ENCODE measurements at regions not wholly inside any gene's neighbourhood (a gene's known extent, or its start where the extent isn't known, plus 50 kb on each side); places are given as distances from the start of the nearest gene placed in this dataset.

DNA sequence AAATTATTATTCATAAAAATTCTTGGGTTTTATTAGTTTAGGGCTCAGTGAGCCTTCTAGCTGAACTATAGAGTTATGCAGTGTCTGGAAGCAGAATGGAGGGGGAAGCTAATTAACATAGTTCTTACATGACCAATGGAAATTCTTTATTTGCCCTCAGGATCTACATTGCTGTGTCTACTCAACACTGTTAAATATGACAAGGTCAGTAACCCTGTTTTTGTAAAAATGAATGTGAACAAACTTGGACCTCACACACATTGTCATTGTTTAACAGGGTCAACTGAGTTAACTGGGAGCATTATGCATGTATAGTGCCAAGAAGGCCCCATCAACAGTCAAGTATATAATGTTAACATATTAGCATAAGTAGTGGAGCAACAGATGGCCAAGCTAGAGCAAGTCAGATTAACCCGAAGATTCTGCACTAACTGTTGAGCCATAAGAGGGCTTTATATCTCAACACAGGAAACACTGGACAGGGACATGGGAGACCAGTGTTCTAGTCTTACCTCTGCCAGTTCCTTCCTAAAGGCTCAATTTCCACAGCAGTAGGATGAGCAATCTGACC lies 122.5 kb upstream of the SEM1 start:
- TF ChIP-seq, protein P1, sequence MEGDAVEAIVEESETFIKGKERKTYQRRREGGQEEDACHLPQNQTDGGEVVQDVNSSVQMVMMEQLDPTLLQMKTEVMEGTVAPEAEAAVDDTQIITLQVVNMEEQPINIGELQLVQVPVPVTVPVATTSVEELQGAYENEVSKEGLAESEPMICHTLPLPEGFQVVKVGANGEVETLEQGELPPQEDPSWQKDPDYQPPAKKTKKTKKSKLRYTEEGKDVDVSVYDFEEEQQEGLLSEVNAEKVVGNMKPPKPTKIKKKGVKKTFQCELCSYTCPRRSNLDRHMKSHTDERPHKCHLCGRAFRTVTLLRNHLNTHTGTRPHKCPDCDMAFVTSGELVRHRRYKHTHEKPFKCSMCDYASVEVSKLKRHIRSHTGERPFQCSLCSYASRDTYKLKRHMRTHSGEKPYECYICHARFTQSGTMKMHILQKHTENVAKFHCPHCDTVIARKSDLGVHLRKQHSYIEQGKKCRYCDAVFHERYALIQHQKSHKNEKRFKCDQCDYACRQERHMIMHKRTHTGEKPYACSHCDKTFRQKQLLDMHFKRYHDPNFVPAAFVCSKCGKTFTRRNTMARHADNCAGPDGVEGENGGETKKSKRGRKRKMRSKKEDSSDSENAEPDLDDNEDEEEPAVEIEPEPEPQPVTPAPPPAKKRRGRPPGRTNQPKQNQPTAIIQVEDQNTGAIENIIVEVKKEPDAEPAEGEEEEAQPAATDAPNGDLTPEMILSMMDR (conservative IDR thresholded peaks at IDR 0.05) = no peak
- H4K91ac ChIP-seq (ENCODE audit: insufficient read length, low read depth, low read length) = no peak overlapping the region
- no peak overlapping the region for H3K14ac ChIP-seq (ENCODE audit: insufficient read depth, low read length)
- H3K9ac ChIP-seq (ENCODE audit: extremely low read depth, insufficient read length, low read length) = no peak overlapping the region
- H3K23me2 ChIP-seq (ENCODE audit: insufficient read length, low read depth, low read length, poor library complexity, severe bottlenecking) = no peaks in the 10 kb centered on the region
- WGBS (ENCODE audit: extremely low coverage, insufficient read length, low lambda C conversion rate) = no CpG with 5 or more reads among the region's 1 CpG
- H3T11ph ChIP-seq (ENCODE audit: low read length) = no peak overlapping the region
- H3K18ac ChIP-seq (ENCODE audit: insufficient read length, low read depth, low read length) = no peak overlapping the region
- H3K9me3 ChIP-seq (ENCODE audit: control insufficient read depth, low read depth, low read length) = no peaks in the 10 kb centered on the region
- Mint-ChIP-seq H3K27ac (no peak overlapping the region), H3K27me3 (ENCODE audit: low read depth) (peaks cover 4% of the 10 kb centered on the region; the same call in 1 of the 2 replicates), H3K4me3 (no peak overlapping the region), H3K4me1 (peaks cover 4% of the 10 kb centered on the region in 2 experiments; a peak in 3 of 4 replicates), H3K36me3 (ENCODE audit: insufficient read depth in 1 of 3, low read depth in 3 of 3) (no peaks in the 10 kb centered on the region), H3K9me3 (no peaks in the 10 kb centered on the region)
- H2BK12ac ChIP-seq (ENCODE audit: insufficient read length, low read depth, low read length) = no peak overlapping the region
- H3K79me2 ChIP-seq (ENCODE audit: insufficient read depth, low read length) = no peaks in the 10 kb centered on the region
- no peak overlapping the region for H2BK120ac ChIP-seq (ENCODE audit: low read depth, low read length, poor library complexity, severe bottlenecking)
- H3K56ac ChIP-seq (ENCODE audit: insufficient read length, low read depth, low read length) = no peak overlapping the region
- no peaks in the 10 kb centered on the region for H4K20me1 ChIP-seq (ENCODE audit: control insufficient read depth, insufficient read depth, insufficient read length)
- H2AFZ ChIP-seq (ENCODE audit: low read length) = no peak overlapping the region
- H3K27ac ChIP-seq (ENCODE audit: insufficient read length, low read depth, low read length) = no peak overlapping the region
- no peak for DNase-seq
- no peak overlapping the region for H3K23ac ChIP-seq (ENCODE audit: insufficient read length, low read depth, low read length)
- H2AK5ac ChIP-seq (ENCODE audit: insufficient read length, low read length) = no peak overlapping the region
- no peaks in the 10 kb centered on the region for H3K4me1 ChIP-seq (ENCODE audit: insufficient read depth, low read length)
- no peak overlapping the region for H2BK5ac ChIP-seq (ENCODE audit: insufficient read length, low read length)
- no peak overlapping the region for H3K4ac ChIP-seq (ENCODE audit: low read depth, low read length)
- H2BK15ac ChIP-seq (ENCODE audit: low read depth, low read length) = no peak overlapping the region
- H4K8ac ChIP-seq (replicated peaks; ENCODE audit: insufficient read length, low read depth, low read length) = no peak overlapping the region
- H3K27me3 ChIP-seq (ENCODE audit: insufficient read depth, low read length) = no peaks in the 10 kb centered on the region
- H3K79me1 ChIP-seq (ENCODE audit: insufficient read depth, low read depth, low read length, poor library complexity, severe bottlenecking) = no peaks in the 10 kb centered on the region
- H2BK20ac ChIP-seq (ENCODE audit: low read depth, low read length, poor library complexity, severe bottlenecking) = no peak overlapping the region
- H4K5ac ChIP-seq (ENCODE audit: insufficient read length, low read depth, low read length) = no peak overlapping the region
- H3K4me2 ChIP-seq (ENCODE audit: insufficient read depth, insufficient read length, low read length) = no peak overlapping the region
